H1 (cell line): ENCODE measurements at regions not wholly inside any gene's neighbourhood (a gene's known extent, or its start where the extent isn't known, plus 50 kb on each side); places are given as distances from the start of the nearest gene placed in this dataset.

ENCODE experiments used
- CBX5 ChIP-seq: fragments of 300-800, 300-1000 bp; sonication (generic); IDR thresholded peaks from 2 replicates; pipeline ENCODE4 v1.7.1; 2016; ENCODE audit warnings: antibody characterized with exemption, low read length, low read depth
- CTCF ChIP-seq, 3 experiments: IDR thresholded peaks; 1 replicate in 2 of 3; 2 replicates in 1 of 3; pipeline versions ENCODE4 v1.5.1 to v1.6.1; 2011; ENCODE audit warnings: low read length in 3 of 3, mild to moderate bottlenecking in 3 of 3, inconsistent platforms in 2 of 3, low read depth in 1 of 3, moderate library complexity in 1 of 3; ENCODE audit not compliant: insufficient read depth in 1 of 3; ENCODE audit errors: control extremely low read depth in 1 of 3
- EP300 ChIP-seq, 2 experiments: IDR thresholded peaks; 1 replicate in 1 of 2; 2 replicates in 1 of 2; pipeline ENCODE4 v1.6.1; 2011 to 2012; ENCODE audit warnings: low read depth in 2 of 2, low read length in 2 of 2, mild to moderate bottlenecking in 2 of 2, borderline replicate concordance in 1 of 2, inconsistent platforms in 1 of 2, moderate library complexity in 1 of 2
- EZH2 ChIP-seq: fragments of 200-600 bp; sonication (generic); IDR thresholded peaks from 2 replicates; pipeline ENCODE4 v1.7.1; 2012; ENCODE audit warnings: low read depth, mild to moderate bottlenecking, moderate library complexity, low read length, inconsistent platforms; ENCODE audit not compliant: severe bottlenecking
- MAFK ChIP-seq: IDR thresholded peaks from 2 replicates; pipeline ENCODE4 v1.6.1; 2012; ENCODE audit warnings: low read depth, mild to moderate bottlenecking, improper control_type of control experiment, low read length
- NRF1 ChIP-seq: IDR thresholded peaks from 2 replicates; pipeline ENCODE4 v1.6.1; 2011; ENCODE audit warnings: mild to moderate bottlenecking, low read depth, low read length, improper control_type of control experiment
- POLR2A ChIP-seq, 2 experiments: IDR thresholded peaks; 1 replicate in 1 of 2; 2 replicates in 1 of 2; pipeline ENCODE4 v1.6.1; 2011; ENCODE audit warnings: low read depth in 2 of 2, low read length in 2 of 2, mild to moderate bottlenecking in 2 of 2; ENCODE audit errors: control extremely low read depth in 1 of 2
- RFX5 ChIP-seq: IDR thresholded peaks from 2 replicates; pipeline ENCODE4 v1.6.1; 2011; ENCODE audit warnings: low read depth, low read length, improper control_type of control experiment, borderline replicate concordance
- RXRA ChIP-seq: IDR thresholded peaks from 2 replicates; pipeline ENCODE4 v1.6.1; 2011; ENCODE audit warnings: low read depth, mild to moderate bottlenecking, low read length, moderate library complexity; ENCODE audit not compliant: insufficient read depth
- TF ChIP-seq, protein P1 (sequence below): IDR thresholded peaks from 2 replicates; pipeline ENCODE4 v1.6.1; 2012; ENCODE audit warnings: inconsistent platforms

GRCh38 chr10:78891741-78892140, 177.0 kb upstream of the ZMIZ1 start:
- no peak for TF ChIP-seq CTCF (IDR thresholded peaks at IDR 0.05; ENCODE audit: control extremely low read depth in 1 of 3, insufficient read depth in 1 of 3, low read depth in 1 of 3, low read length in 3 of 3)
- TF ChIP-seq EP300 (IDR thresholded peaks at IDR 0.05; ENCODE audit: borderline replicate concordance in 1 of 2, low read depth in 2 of 2, low read length in 2 of 2): no peak
- TF ChIP-seq MAFK: no peak
- TF ChIP-seq CBX5: no peak
- no peak for TF ChIP-seq NRF1
- no peak for TF ChIP-seq RXRA
- TF ChIP-seq, protein P1, sequence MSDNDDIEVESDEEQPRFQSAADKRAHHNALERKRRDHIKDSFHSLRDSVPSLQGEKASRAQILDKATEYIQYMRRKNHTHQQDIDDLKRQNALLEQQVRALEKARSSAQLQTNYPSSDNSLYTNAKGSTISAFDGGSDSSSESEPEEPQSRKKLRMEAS: no peak
- no peak for TF ChIP-seq EZH2
- no peak for TF ChIP-seq POLR2A (IDR thresholded peaks at IDR 0.05; ENCODE audit: control extremely low read depth in 1 of 2, low read depth in 2 of 2, low read length in 2 of 2)
- TF ChIP-seq RFX5: no peak
